ENCODE measurements at regions not wholly inside any gene's neighbourhood (a gene's known extent, or its start where the extent isn't known, plus 50 kb on each side); places are given as distances from the start of the nearest gene placed in this dataset.

- no peaks in the 10 kb centered on the region for H3K36me3 Mint-ChIP-seq
- H3K4me3 Mint-ChIP-seq = no peak overlapping the region
- no peak for DNase-seq (ENCODE audit: low spot score in 2 of 2)
- ATAC-seq = peak; percentile 75
- H3K4me1 Mint-ChIP-seq = no peaks in the 10 kb centered on the region
- no peaks in the 10 kb centered on the region for H3K9me3 Mint-ChIP-seq
- no peak overlapping the region for H3K27ac Mint-ChIP-seq
Observed at GRCh38 chr18:68555879-68556301, 159.0 kb downstream of the TMX3 start.

DNA sequence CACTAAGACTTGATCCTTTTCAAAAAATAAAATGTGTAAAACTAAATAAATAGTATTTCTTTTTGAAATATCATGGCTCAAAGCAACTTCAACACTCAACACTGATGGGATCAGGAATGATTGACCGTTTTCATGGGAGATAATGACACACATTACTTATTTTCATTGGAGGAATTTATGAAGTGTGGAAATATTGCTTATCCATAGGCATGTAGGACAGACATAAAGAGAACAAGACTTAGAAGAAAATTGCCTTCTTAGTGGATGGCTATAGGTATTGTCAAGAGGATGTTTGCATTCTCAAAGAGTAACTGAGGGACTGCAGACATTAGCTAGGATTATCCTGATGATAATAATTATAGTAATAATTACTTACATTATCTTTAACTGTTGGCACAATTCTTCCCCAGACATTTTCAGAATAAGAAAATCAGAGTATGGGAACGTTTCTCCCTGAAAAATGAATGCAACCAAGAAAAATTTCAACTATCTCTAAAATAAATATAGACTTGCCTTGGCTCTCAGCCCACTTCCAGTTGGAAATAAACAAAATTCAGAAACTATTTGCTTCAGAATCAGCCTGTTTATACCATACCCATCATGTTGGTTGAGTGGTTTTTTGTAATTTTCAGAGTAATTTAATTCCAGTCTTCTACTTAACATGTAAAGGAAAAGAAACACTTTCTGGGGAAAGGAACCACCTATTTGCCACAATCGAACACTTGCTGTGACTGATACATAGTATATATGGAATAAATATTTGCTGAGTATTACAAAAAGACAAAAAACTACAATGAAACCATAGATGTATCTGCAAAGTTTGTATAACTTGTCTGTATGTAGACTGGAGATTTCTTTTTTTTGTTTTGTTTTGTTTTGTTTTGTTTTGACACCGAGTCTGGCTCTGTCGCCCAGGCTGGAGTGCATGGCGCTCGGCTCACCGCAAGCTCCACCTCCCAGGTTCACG is 165.7 kb downstream of the TMX3 start:
- H3K36me3 Mint-ChIP-seq = no peaks in the 10 kb centered on the region
- H3K27ac Mint-ChIP-seq = no peak overlapping the region
- H3K4me3 Mint-ChIP-seq = no peak overlapping the region
- no peaks in the 10 kb centered on the region for H3K9me3 Mint-ChIP-seq
- ATAC-seq = no peak
- no peak for DNase-seq (ENCODE audit: low spot score in 2 of 2)
- no peaks in the 10 kb centered on the region for H3K4me1 Mint-ChIP-seq

GRCh38 chr18:68543344-68543743 is 171.6 kb downstream of the TMX3 start:
- ATAC-seq (no peak), DNase-seq (ENCODE audit: low spot score in 2 of 2) (no peak)
- Mint-ChIP-seq H3K36me3 (no peaks in the 10 kb centered on the region), H3K4me3 (no peak overlapping the region), H3K4me1 (no peaks in the 10 kb centered on the region), H3K9me3 (no peaks in the 10 kb centered on the region), H3K27ac (no peak overlapping the region)

DNA sequence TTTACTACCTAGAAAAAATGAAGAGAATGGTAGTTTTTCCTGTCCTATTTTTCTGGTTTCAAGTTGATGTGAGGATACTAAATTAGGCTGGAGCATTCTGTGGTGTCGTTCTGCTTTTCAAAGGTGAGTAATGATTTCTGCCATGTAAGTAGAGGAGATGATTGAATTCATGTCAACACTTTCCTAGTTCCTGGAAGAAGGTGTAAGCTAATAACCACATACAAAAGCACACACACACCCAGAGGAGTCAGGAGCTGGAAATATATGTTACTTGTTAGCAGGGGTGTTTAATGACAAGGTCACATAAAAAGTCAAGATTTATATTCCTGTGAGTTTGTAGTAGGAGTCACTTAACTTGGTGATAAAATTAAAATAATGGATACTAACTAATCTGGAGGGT is 172.1 kb downstream of the TMX3 start:
- H3K9me3 Mint-ChIP-seq = no peaks in the 10 kb centered on the region
- ATAC-seq (no peak), DNase-seq (ENCODE audit: low spot score in 2 of 2) (no peak)
- no peaks in the 10 kb centered on the region for H3K36me3 Mint-ChIP-seq
- no peaks in the 10 kb centered on the region for H3K4me1 Mint-ChIP-seq
- H3K4me3 Mint-ChIP-seq = no peak overlapping the region
- no peak overlapping the region for H3K27ac Mint-ChIP-seq

- no peak overlapping the region for H3K27ac Mint-ChIP-seq
- DNase-seq (ENCODE audit: low spot score in 2 of 2) (no peak), ATAC-seq (no peak)
- H3K4me1 Mint-ChIP-seq = no peaks in the 10 kb centered on the region
- no peaks in the 10 kb centered on the region for H3K9me3 Mint-ChIP-seq
- H3K36me3 Mint-ChIP-seq = no peaks in the 10 kb centered on the region
- H3K4me3 Mint-ChIP-seq = no peak overlapping the region
Observed at GRCh38 chr18:68533641-68534040, 181.3 kb downstream of the TMX3 start.

- no peak for DNase-seq (ENCODE audit: low spot score in 2 of 2)
- no peaks in the 10 kb centered on the region for H3K36me3 Mint-ChIP-seq
- no peaks in the 10 kb centered on the region for H3K4me1 Mint-ChIP-seq
- peak; percentile 67 for ATAC-seq
- no peak overlapping the region for H3K4me3 Mint-ChIP-seq
- no peaks in the 10 kb centered on the region for H3K9me3 Mint-ChIP-seq
- no peak overlapping the region for H3K27ac Mint-ChIP-seq
Observed at GRCh38 chr18:68532328-68532885, 182.5 kb downstream of the TMX3 start.

DNA sequence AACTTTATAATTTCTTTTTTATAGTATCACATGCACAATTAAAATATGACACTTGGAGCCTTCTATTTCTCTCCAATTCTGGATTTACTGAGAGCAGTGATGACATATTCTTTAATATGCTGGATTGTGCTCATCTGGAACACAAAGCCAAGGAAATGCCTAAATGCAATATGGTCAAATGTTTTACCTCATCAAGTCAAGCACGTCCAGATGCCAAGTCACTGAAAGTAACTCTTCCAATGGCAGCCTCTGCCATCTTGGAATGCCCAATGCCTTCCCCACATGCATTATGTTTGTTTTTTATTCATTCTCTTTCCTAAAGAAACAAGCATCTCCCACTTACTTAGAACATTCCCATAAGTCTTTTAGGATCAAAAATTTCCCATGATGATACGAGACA is 189.8 kb downstream of the TMX3 start:
- no peak for ATAC-seq
- no peak for DNase-seq (ENCODE audit: low spot score in 2 of 2)
- Mint-ChIP-seq H3K4me3 (no peak overlapping the region), H3K9me3 (no peaks in the 10 kb centered on the region), H3K36me3 (no peaks in the 10 kb centered on the region), H3K27ac (no peak overlapping the region), H3K4me1 (no peaks in the 10 kb centered on the region)

DNA sequence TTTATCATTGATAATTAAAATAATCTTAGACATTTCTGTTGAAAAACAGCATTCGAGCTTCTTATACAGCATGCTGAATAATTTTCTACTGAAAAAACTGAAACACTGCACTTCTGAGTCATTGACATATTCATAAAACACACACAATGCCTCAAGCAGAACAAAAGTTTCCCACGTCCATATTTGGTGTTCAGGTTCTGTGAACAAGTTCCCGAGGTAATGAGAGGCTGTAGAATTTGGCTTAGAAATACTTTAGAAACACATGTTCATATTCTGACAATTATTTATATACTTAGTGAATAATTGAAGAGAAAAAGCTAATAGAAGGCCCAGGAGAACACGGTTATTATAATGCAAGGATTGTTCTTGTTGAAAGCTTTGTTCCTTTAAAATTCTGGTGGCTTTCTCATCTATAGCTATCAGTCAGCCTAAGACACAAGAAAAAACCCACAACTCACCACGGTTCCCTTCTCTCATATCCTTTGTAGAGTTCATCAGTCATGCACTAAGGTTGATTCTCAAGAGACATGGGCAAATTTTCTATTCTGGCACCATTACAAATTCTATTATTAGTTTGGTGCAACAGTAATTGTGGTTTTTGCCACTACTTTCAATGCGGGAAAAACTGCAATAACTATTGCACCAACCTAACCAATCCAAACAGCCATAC is 194.4 kb downstream of the TMX3 start:
- DNase-seq (ENCODE audit: low spot score in 2 of 2) (no peak), ATAC-seq (no peak)

DNA sequence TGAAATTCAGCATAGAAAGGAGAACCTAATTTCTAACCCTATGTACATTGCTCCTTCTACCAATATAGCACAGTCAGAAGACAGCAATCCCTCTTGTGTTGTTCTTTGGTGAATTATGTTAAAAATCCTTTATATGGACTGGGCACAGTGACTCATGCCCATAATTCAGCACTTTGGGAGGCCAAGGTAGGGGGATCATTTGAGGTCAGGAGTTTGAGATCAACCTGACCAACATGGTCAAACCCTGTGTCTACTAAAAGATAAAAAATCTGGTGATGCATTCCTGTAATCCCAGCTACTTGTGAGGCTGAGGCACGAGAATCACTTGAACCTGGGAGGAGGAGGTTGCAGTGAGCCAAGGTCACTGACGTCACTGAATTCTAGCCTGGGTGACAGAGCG is 195.6 kb downstream of the TMX3 start:
- Mint-ChIP-seq H3K9me3 (no peaks in the 10 kb centered on the region), H3K4me3 (no peak overlapping the region), H3K36me3 (no peaks in the 10 kb centered on the region), H3K27ac (no peak overlapping the region), H3K4me1 (no peaks in the 10 kb centered on the region)
- ATAC-seq = no peak
- DNase-seq (ENCODE audit: low spot score in 2 of 2) = no peak

More for the DNA sequence above, 194.4 kb downstream of the TMX3 start:
- no peaks in the 10 kb centered on the region for H3K4me1 Mint-ChIP-seq
- no peaks in the 10 kb centered on the region for H3K9me3 Mint-ChIP-seq
- H3K27ac Mint-ChIP-seq = no peak overlapping the region
- no peaks in the 10 kb centered on the region for H3K36me3 Mint-ChIP-seq
- no peak overlapping the region for H3K4me3 Mint-ChIP-seq

DNA sequence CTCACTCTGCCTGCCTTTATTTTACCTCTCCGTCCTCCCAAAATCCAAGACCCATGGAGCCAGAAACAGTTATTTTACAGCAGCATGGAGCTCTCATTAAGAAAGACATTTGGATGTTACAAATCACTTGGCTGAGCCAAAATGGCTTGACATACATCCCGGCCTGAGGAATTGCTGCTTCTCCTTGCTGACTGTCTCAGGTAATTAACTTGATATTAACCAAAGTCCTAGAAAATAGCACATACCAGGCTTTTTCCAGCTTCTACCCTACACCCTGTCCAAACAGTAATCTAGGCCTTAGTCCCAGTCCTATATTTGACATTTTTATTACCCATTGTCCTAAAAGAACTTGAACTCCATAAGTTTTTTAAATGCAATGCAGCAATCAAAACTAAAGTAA is 205.0 kb downstream of the TMX3 start:
- H3K4me1 Mint-ChIP-seq = no peaks in the 10 kb centered on the region
- no peaks in the 10 kb centered on the region for H3K36me3 Mint-ChIP-seq
- no peak overlapping the region for H3K27ac Mint-ChIP-seq
- H3K9me3 Mint-ChIP-seq = peaks cover 3% of the 10 kb centered on the region
- no peak overlapping the region for H3K4me3 Mint-ChIP-seq
- DNase-seq (ENCODE audit: low spot score in 2 of 2) = no peak
- no peak for ATAC-seq

- Mint-ChIP-seq H3K27ac (no peak overlapping the region), H3K4me1 (no peaks in the 10 kb centered on the region), H3K9me3 (peaks cover 1% of the 10 kb centered on the region), H3K4me3 (no peak overlapping the region), H3K36me3 (no peaks in the 10 kb centered on the region)
- DNase-seq (ENCODE audit: low spot score in 2 of 2) (no peak), ATAC-seq (peak; percentile 11)
Observed at GRCh38 chr18:68507781-68508180, 207.1 kb downstream of the TMX3 start.

- Mint-ChIP-seq H3K4me1 (no peaks in the 10 kb centered on the region), H3K27ac (no peak overlapping the region), H3K36me3 (no peaks in the 10 kb centered on the region), H3K4me3 (no peak overlapping the region), H3K9me3 (no peaks in the 10 kb centered on the region)
- ATAC-seq (no peak), DNase-seq (ENCODE audit: low spot score in 2 of 2) (no peak)
Observed at GRCh38 chr18:68505178-68505574, 209.7 kb downstream of the TMX3 start.

- no peak for ATAC-seq
Observed at GRCh38 chr18:68504441-68505177, 210.3 kb downstream of the TMX3 start.

GRCh38 chr18:68500556-68500955 is 214.4 kb downstream of the TMX3 start:
- no peak overlapping the region for H3K4me3 Mint-ChIP-seq
- ATAC-seq = no peak
- no peaks in the 10 kb centered on the region for H3K4me1 Mint-ChIP-seq

More at GRCh38 chr18:68504441-68505177, 210.3 kb downstream of the TMX3 start:
- no peak for DNase-seq (ENCODE audit: low spot score in 2 of 2)
- Mint-ChIP-seq H3K4me1 (no peaks in the 10 kb centered on the region), H3K36me3 (no peaks in the 10 kb centered on the region), H3K4me3 (no peak overlapping the region), H3K9me3 (no peaks in the 10 kb centered on the region), H3K27ac (no peak overlapping the region)

DNA sequence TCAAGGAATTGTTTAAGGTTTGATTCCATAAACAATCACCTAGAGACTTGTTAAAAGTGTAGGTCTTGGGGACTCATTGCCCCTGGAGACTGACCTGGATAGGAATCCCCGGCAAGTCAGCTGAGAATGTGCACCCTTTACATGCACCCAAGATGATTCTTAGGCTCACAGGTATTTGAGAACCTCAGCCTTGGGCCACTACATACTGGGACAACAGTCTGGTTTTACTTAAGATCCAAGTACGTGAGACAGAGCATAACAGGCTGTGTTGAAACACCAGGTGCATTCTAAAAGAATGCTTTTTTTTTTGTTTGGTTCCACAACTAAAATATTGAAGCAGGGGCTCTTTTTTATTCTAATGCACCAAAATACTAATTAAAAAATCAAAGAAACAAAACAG is 215.8 kb downstream of the TMX3 start:
- Mint-ChIP-seq H3K36me3 (no peaks in the 10 kb centered on the region), H3K9me3 (no peaks in the 10 kb centered on the region), H3K27ac (no peak overlapping the region), H3K4me3 (no peak overlapping the region), H3K4me1 (no peaks in the 10 kb centered on the region)
- no peak for DNase-seq (ENCODE audit: low spot score in 2 of 2)
- no peak for ATAC-seq

More at GRCh38 chr18:68500556-68500955, 214.4 kb downstream of the TMX3 start:
- no peak for DNase-seq (ENCODE audit: low spot score in 2 of 2)
- Mint-ChIP-seq H3K27ac (no peak overlapping the region), H3K9me3 (no peaks in the 10 kb centered on the region), H3K36me3 (no peaks in the 10 kb centered on the region)
